ENCODE measurements at regions not wholly inside any gene's neighbourhood (a gene's known extent, or its start where the extent isn't known, plus 50 kb on each side); places are given as distances from the start of the nearest gene placed in this dataset.

- H3K27me3 ChIP-seq (replicated peaks; ENCODE audit: insufficient read depth) = no peaks in the 10 kb centered on the region
- H3K9me3 ChIP-seq = no peaks in the 10 kb centered on the region
- H3K36me3 ChIP-seq = no peaks in the 10 kb centered on the region
- no peak overlapping the region for H3K4me3 ChIP-seq
- H3K27ac ChIP-seq = no peak overlapping the region
- no peak for DNase-seq (ENCODE audit: low spot score)
- no peak for TF ChIP-seq CTCF (IDR thresholded peaks at IDR 0.05)
- ATAC-seq (ENCODE audit: insufficient number of reproducible peaks, low FRiP score, low read depth) = no peak
- H3K4me1 ChIP-seq (ENCODE audit: control insufficient read depth in 1 of 2, low read depth in 2 of 2) = peaks cover 3 to 9% of the 10 kb centered on the region in 2 donors
Observed at GRCh38 chr12:89244536-89244935, 107.8 kb downstream of the DUSP6 start.

GRCh38 chr12:89243771-89244170 lies 108.5 kb downstream of the DUSP6 start:
- H3K4me1 ChIP-seq (ENCODE audit: control insufficient read depth in 1 of 2, low read depth in 2 of 2) = peaks cover 9 to 12% of the 10 kb centered on the region in 2 donors
- no peaks in the 10 kb centered on the region for H3K27me3 ChIP-seq (replicated peaks; ENCODE audit: insufficient read depth)
- no peaks in the 10 kb centered on the region for H3K9me3 ChIP-seq
- no peak overlapping the region for H3K4me3 ChIP-seq
- ATAC-seq (ENCODE audit: insufficient number of reproducible peaks, low FRiP score, low read depth) (no peak), DNase-seq (ENCODE audit: low spot score) (no peak)
- no peak overlapping the region for H3K27ac ChIP-seq
- no peak for TF ChIP-seq CTCF (IDR thresholded peaks at IDR 0.05)
- no peaks in the 10 kb centered on the region for H3K36me3 ChIP-seq

DNA sequence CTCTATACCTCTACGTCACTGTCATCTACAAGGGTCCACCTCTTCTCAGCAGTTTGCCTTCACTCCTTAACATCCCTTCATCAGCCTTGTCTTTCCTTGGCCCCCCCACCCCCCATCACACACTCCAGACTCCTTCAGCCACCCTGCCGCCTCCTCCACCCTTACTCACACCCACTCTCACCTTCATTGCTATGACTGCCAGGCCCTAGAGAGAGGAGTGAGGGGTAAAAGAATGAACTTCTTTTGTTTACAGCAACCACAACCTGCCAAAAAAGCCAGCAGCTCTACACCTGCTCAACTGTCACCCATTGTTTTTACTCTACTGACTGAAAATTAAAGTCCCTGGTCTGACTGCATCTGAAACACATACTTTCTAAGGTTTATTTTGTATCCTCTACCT lies 112.8 kb downstream of the DUSP6 start:
- no peak for ATAC-seq (ENCODE audit: insufficient number of reproducible peaks, low FRiP score, low read depth)
- no peaks in the 10 kb centered on the region for H3K9me3 ChIP-seq
- no peaks in the 10 kb centered on the region for H3K36me3 ChIP-seq
- no peak for TF ChIP-seq CTCF (IDR thresholded peaks at IDR 0.05)
- H3K27me3 ChIP-seq (replicated peaks; ENCODE audit: insufficient read depth) = no peaks in the 10 kb centered on the region
- no peak for DNase-seq (ENCODE audit: low spot score)
- H3K4me1 ChIP-seq (ENCODE audit: control insufficient read depth in 1 of 2, low read depth in 2 of 2) = peaks cover 9 to 11% of the 10 kb centered on the region in 2 donors
- no peak overlapping the region for H3K27ac ChIP-seq
- H3K4me3 ChIP-seq = no peak overlapping the region

DNA sequence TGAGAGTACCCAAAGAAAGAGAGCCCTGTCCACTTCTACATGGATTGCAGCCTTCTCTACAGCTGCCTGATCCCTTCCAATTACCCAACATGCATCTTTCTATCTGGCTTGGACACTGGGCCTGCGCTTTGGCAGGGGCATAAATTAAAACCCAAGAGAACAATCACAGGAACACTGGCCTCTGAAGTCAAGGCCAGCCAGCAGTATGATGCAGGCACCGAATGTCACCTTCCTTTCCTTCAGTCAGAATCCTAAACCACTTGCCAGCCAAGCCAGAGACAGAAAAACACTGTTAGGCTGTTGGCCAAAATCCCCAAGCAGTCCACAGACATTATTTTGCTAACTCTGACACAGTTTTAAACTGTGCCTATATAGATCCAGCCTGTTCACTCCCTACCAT lies 113.7 kb downstream of the DUSP6 start:
- ATAC-seq (ENCODE audit: insufficient number of reproducible peaks, low FRiP score, low read depth) (no peak), DNase-seq (ENCODE audit: low spot score) (no peak)
- peaks cover 8 to 11% of the 10 kb centered on the region in 2 donors for H3K4me1 ChIP-seq (ENCODE audit: control insufficient read depth in 1 of 2, low read depth in 2 of 2)
- no peaks in the 10 kb centered on the region for H3K9me3 ChIP-seq
- no peak for TF ChIP-seq CTCF (IDR thresholded peaks at IDR 0.05)
- peak overlapping the region in 1 of 2 donors; percentile 27 for H3K27ac ChIP-seq
- no peaks in the 10 kb centered on the region for H3K27me3 ChIP-seq (replicated peaks; ENCODE audit: insufficient read depth)
- H3K4me3 ChIP-seq = no peak overlapping the region
- no peaks in the 10 kb centered on the region for H3K36me3 ChIP-seq

- no peak overlapping the region for H3K27ac ChIP-seq
- H3K36me3 ChIP-seq = no peaks in the 10 kb centered on the region
- H3K4me1 ChIP-seq (ENCODE audit: control insufficient read depth in 1 of 2, low read depth in 2 of 2) = peaks cover 8 to 11% of the 10 kb centered on the region in 2 donors
- ATAC-seq (ENCODE audit: insufficient number of reproducible peaks, low FRiP score, low read depth) = no peak
- H3K9me3 ChIP-seq = no peaks in the 10 kb centered on the region
- TF ChIP-seq CTCF (IDR thresholded peaks at IDR 0.05) = no peak
- no peak for DNase-seq (ENCODE audit: low spot score)
- H3K4me3 ChIP-seq = no peak overlapping the region
- no peaks in the 10 kb centered on the region for H3K27me3 ChIP-seq (replicated peaks; ENCODE audit: insufficient read depth)
Observed at GRCh38 chr12:89237763-89238162, 114.5 kb downstream of the DUSP6 start.

All from thoracic aorta (tissue), 2 donors.